Stimulated activated CD4-positive, alpha-beta T cell treated with anti-CD3 and anti-CD28 coated beads, Interleukin-4, amount 100 ng/mL, for 1 hour (primary cell): ENCODE measurements at regions not wholly inside any gene's neighbourhood (a gene's known extent, or its start where the extent isn't known, plus 50 kb on each side); places are given as distances from the start of the nearest gene placed in this dataset.
"Not testable (repeated sequence)": the region's sequence is repeated elsewhere in the genome, so short reads cannot be mapped to it uniquely, and the experiment has no call there.

Source experiments
- DNase-seq: peaks from one replicate; pipeline ENCODE4 v3.0.0-alpha.2; 2020

GRCh38 chr3:195970873-195971272 is 62.5 kb upstream of the TNK2 start:
- DNase-seq, result not testable (repeated sequence)

DNA sequence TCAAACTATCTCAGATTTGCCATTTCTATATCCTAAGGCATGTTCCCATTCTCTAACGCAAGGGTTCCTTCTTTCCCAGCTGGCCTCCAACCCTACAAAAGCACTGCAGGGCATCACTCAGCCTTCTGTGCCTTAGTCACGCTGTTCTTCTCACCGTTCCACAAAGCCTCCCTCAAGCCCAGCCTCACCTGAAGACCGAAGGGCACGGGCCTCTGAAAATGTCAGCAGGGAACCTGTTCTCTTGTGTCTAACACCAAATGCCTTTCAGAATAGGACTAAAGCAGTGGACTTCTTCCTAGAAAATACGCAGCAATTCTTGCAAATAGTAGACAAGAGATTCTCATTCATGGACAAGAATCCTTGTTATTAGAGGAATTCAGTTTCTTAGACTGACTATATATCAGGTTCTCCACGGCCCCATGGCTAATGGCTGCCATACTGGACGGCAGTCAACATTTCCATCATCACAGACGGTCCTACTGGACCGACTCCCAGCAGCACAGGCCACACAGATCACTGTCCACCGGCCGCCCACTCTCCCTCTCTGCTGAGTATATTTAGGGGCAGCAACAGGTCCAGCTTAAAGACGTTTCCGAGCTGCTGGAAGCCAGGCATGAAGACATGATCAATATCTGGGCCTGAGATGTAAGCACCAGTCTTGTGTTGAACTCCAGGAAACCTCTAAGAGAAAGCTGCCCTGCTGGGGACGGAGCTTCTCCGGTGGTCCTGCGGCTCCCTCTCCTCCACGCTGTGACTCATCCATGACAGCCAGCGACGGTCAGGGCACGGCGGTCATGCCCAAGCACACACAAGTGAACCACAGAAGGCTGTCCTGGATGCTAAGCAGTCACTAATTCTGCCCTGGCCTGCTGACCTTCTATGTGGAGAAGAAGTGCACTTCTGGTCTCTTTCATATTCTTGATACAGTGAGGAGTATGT is 61.8 kb upstream of the TNK2 start:
- not testable (repeated sequence) for DNase-seq

- not testable (repeated sequence) for DNase-seq
Measured at GRCh38 chr3:195969341-195969740, 61.0 kb upstream of the TNK2 start.

DNA sequence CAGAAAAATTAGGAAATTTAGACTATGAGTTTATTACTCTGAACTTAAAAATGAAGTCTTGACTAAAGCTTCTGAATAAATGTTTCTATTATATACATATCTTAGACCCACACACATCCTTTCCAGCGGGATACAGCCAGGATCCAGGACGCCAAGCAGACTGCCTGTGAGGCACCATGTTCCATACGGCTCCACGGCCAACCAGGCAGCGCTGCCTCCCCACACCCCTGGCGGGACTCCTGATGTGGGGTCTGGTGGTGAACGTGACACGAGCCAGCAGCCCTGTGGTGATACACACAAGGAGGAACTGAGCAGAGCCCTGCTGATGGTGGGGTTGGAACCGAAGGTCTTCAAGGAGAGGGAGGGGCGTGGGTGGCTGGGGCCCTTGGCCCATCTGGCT is 59.8 kb upstream of the TNK2 start:
- DNase-seq, result not testable (repeated sequence)

GRCh38 chr3:195967387-195967720 is 59.0 kb upstream of the TNK2 start:
- not testable (repeated sequence) for DNase-seq

- DNase-seq, result not testable (repeated sequence)
Measured at GRCh38 chr3:195966563-195967386, 58.4 kb upstream of the TNK2 start.

GRCh38 chr3:195965217-195965616 is 56.9 kb upstream of the TNK2 start:
- not testable (repeated sequence) for DNase-seq

- not testable (repeated sequence) for DNase-seq
Measured at GRCh38 chr3:195964318-195965107, 56.2 kb upstream of the TNK2 start.

DNA sequence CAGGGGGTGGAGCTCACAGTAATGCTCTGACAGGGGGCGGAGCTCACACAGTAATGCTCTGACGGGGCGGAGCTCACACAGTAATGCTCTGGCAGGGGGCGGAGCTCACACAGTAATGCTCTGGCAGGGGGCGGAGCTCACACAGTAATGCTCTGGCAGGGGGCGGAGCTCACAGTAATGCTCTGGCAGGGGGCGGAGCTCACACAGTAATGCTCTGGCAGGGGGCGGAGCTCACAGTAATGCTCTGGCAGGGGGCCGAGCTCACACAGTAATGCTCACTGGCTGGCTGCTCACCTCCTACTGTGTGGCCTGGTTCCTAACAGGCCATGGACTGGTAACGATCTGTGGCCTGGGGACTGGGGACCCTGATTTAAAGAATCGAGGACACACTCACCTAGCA is 53.9 kb upstream of the TNK2 start:
- DNase-seq, result not testable (repeated sequence)

- DNase-seq, result peak; percentile 40
Measured at GRCh38 chr3:195960971-195961775, 52.8 kb upstream of the TNK2 start.

DNA sequence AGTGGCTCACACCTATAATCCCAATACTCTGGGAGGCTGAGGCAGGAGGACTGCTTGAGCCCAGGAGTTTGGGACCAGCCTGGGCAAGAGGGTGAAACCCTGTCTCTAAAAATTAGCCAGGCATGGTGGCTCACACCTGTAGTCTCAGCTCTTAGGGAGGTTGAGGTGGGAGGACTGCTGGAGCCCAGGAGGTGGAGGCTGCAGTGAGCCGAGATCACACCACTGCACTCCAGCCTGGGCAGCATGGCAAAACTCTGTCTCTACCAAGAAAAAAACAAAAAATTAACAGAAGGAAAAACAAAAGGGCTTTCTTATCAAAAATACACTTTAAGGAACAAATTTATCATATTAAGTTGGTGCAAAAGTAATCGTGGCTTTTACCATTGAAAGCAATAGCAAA is 51.8 kb upstream of the TNK2 start:
- not testable (repeated sequence) for DNase-seq

GRCh38 chr3:195959367-195960157 is 51.2 kb upstream of the TNK2 start:
- DNase-seq, result not testable (repeated sequence)

DNA sequence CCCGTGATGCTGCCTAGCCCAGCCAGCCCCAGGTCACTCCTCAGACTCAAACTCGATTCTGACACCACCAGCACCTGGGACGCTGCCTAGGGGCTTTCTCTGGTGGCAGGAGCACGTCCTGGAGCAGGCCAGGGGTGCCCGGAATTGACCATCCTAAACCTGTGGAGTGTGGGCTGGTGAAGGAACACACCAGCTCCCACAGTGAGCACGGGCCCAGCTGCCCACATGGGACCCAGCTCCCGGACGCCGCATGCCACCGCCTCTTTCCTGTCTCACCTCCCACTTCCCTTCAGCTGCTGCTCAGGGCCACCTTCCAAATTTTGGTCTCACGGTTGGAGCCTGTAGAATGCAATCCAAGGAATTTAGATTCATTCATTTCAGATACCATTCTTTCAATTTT is 50.4 kb upstream of the TNK2 start:
- DNase-seq, result not testable (repeated sequence)
